SK-N-SH (cell line): ENCODE measurements at regions not wholly inside any gene's neighbourhood (a gene's known extent, or its start where the extent isn't known, plus 50 kb on each side); places are given as distances from the start of the nearest gene placed in this dataset.

Source experiments
- CTCF ChIA-PET: fragments of 300-600, 350-600 bp; formaldehyde crosslinking; extraction: SDS; loops from one replicate; lab custom pipeline; 2021; lab: Yijun Ruan, JAX
- POLR2A ChIA-PET: fragments of 350-600 bp; sonication (Branson Sonifier 250); formaldehyde crosslinking; extraction: SDS; loops from one replicate; lab custom pipeline; 2020; ENCODE audit warnings: antibody characterized with exemption, inconsistent platforms; lab: Yijun Ruan, JAX
- DNase-seq: peaks from one replicate; pipeline ENCODE4 v3.0.0; 2012
- H2AFZ ChIP-seq: fragments of 200-600 bp; sonication (generic); 2 replicates; pipeline ENCODE4 v1.8.1; 2016; ENCODE audit warnings: antibody characterized with exemption, mild to moderate bottlenecking, low read depth
- H3F3A ChIP-seq: fragments of 200-600 bp; sonication (generic); replicated peaks from 2 replicates; pipeline ENCODE3; 2016; ENCODE audit warnings: antibody characterized with exemption, mild to moderate bottlenecking; ENCODE audit not compliant: insufficient read depth
- H3K27ac ChIP-seq, 2 experiments: fragments of 200-500 bp in 1 of 2; fragments of 200-600 bp in 1 of 2; sonication (Bioruptor generic) in 1 of 2; sonication (generic), shearing (Covaris generic) in 1 of 2; 2 replicates each; pipeline versions ENCODE4 v1.5.1 to v1.6.1; 2014 to 2016; ENCODE audit warnings: low read depth in 2 of 2, inconsistent platforms in 1 of 2, low read length in 1 of 2, mild to moderate bottlenecking in 1 of 2, mixed read lengths in 1 of 2
- H3K27me3 ChIP-seq: fragments of 200-600 bp; sonication (generic), shearing (Covaris generic); 2 replicates; pipeline ENCODE4 v1.6.1; 2016; ENCODE audit warnings: mixed run types; ENCODE audit not compliant: insufficient read depth
- H3K36me3 ChIP-seq, 2 experiments: fragments of 200-500 bp in 1 of 2; fragments of 200-600 bp in 1 of 2; sonication (Bioruptor generic) in 1 of 2; sonication (generic) in 1 of 2; replicated peaks in 1 of 2; 2 replicates each; pipeline versions ENCODE3 to v1.5.1; 2014 to 2016; ENCODE audit warnings: low read length in 1 of 2, mild to moderate bottlenecking in 1 of 2; ENCODE audit not compliant: insufficient read depth in 2 of 2, control insufficient read depth in 1 of 2
- H3K4me1 ChIP-seq, 2 experiments: fragments of 200-500 bp in 1 of 2; fragments of 200-600 bp in 1 of 2; sonication (Bioruptor generic) in 1 of 2; sonication (generic), shearing (Covaris generic) in 1 of 2; 2 replicates each; pipeline versions ENCODE4 v1.5.1 to v1.6.1; 2014 to 2016; ENCODE audit warnings: low read depth in 1 of 2, low read length in 1 of 2, mixed run types in 1 of 2; ENCODE audit not compliant: insufficient read depth in 2 of 2, control insufficient read depth in 1 of 2
- H3K4me2 ChIP-seq: fragments of 200-600 bp; sonication (generic), shearing (Covaris generic); 2 replicates; pipeline ENCODE4 v1.6.1; 2017; ENCODE audit warnings: mixed run types
- H3K4me3 ChIP-seq, 2 experiments: fragments of 200-500 bp in 1 of 2; fragments of 200-600 bp in 1 of 2; sonication (Bioruptor generic) in 1 of 2; sonication (generic), shearing (Covaris generic) in 1 of 2; 2 replicates each; pipeline versions ENCODE4 v1.5.1 to v1.8.1; 2014 to 2016; ENCODE audit warnings: low read depth in 2 of 2, inconsistent platforms in 1 of 2, low read length in 1 of 2, mild to moderate bottlenecking in 1 of 2, mixed read lengths in 1 of 2, moderate library complexity in 1 of 2
- H3K79me2 ChIP-seq: fragments of 200-600 bp; sonication (generic); 2 replicates; pipeline ENCODE4 v1.8.1; 2017; ENCODE audit warnings: mild to moderate bottlenecking; ENCODE audit not compliant: insufficient read depth
- H3K9ac ChIP-seq: fragments of 200-600 bp; sonication (generic); 2 replicates; pipeline ENCODE4 v1.6.1; 2017; ENCODE audit warnings: mixed run types
- H3K9me2 ChIP-seq: fragments of 200-600 bp; sonication (generic); 2 replicates; pipeline ENCODE4 v1.6.1; 2017; ENCODE audit warnings: mixed run types
- H3K9me3 ChIP-seq: fragments of 200-600 bp; sonication (generic); 2 replicates; pipeline ENCODE4 v1.6.1; 2017; ENCODE audit warnings: mixed run types, mild to moderate bottlenecking, moderate library complexity
- H4K20me1 ChIP-seq: fragments of 200-600 bp; sonication (generic); 2 replicates; pipeline ENCODE4 v1.6.1; 2017; ENCODE audit warnings: mild to moderate bottlenecking, mixed run types; ENCODE audit not compliant: insufficient read depth
- CHD2 ChIP-seq: fragments of 150-350 bp; IDR thresholded peaks from 2 replicates; pipeline ENCODE4 v1.6.1; 2018; ENCODE audit warnings: low read length; ENCODE audit not compliant: partially characterized antibody
- CTCF ChIP-seq: fragments of 200-600 bp; sonication (generic); IDR thresholded peaks from 2 replicates; pipeline ENCODE4 v1.6.1; 2017; ENCODE audit warnings: antibody characterized with exemption, mild to moderate bottlenecking, moderate library complexity
- ELF1 ChIP-seq: IDR thresholded peaks from 2 replicates; pipeline ENCODE4 v1.4.0; 2012
- EP300 ChIP-seq, 2 experiments: IDR thresholded peaks; 2 replicates each; pipeline versions ENCODE4 v1.4.0 to v1.6.1; 2012; ENCODE audit warnings: borderline replicate concordance in 1 of 2, low read depth in 1 of 2, low read length in 1 of 2
- GABPA ChIP-seq: IDR thresholded peaks from 2 replicates; pipeline ENCODE4 v1.4.0; 2012; ENCODE audit warnings: low read depth, mild to moderate bottlenecking
- GATA2 ChIP-seq: sonication (generic); formaldehyde crosslinking; IDR thresholded peaks from 2 replicates; pipeline ENCODE4 v1.5.0; 2020; ENCODE audit warnings: mild to moderate bottlenecking, missing genetic modification reagents
- JUND ChIP-seq: IDR thresholded peaks from 2 replicates; pipeline ENCODE4 v1.4.0; 2012
- MAX ChIP-seq: IDR thresholded peaks from 2 replicates; pipeline ENCODE4 v1.4.0; 2012; ENCODE audit warnings: low read depth
- MXI1 ChIP-seq: IDR thresholded peaks from 2 replicates; pipeline ENCODE4 v1.6.1; 2012; ENCODE audit warnings: mild to moderate bottlenecking, low read depth, low read length, improper control_type of control experiment
- POLR2AphosphoS5 ChIP-seq: IDR thresholded peaks from 2 replicates; pipeline ENCODE4 v1.6.1; 2012; ENCODE audit warnings: low read depth, low read length
- RAD21 ChIP-seq: IDR thresholded peaks from 2 replicates; pipeline ENCODE4 v1.6.1; 2012; ENCODE audit warnings: mild to moderate bottlenecking, low read length
- RFX5 ChIP-seq: IDR thresholded peaks from 2 replicates; pipeline ENCODE4 v1.6.1; 2012; ENCODE audit warnings: mild to moderate bottlenecking, improper control_type of control experiment, low read length
- RXRA ChIP-seq: IDR thresholded peaks from 2 replicates; pipeline ENCODE4 v1.4.0; 2012; ENCODE audit warnings: low read depth, mild to moderate bottlenecking, borderline replicate concordance
- SMC3 ChIP-seq: IDR thresholded peaks from 2 replicates; pipeline ENCODE4 v1.6.1; 2012; ENCODE audit warnings: low read depth, low read length, improper control_type of control experiment
- TEAD4 ChIP-seq: IDR thresholded peaks from 2 replicates; pipeline ENCODE4 v1.4.0; 2012; ENCODE audit warnings: mild to moderate bottlenecking, borderline replicate concordance; ENCODE audit not compliant: insufficient read depth
- USF1 ChIP-seq: IDR thresholded peaks from 2 replicates; pipeline ENCODE4 v1.4.0; 2012; ENCODE audit warnings: low read depth, borderline replicate concordance
- USF2 ChIP-seq: fragments of 150-350 bp; IDR thresholded peaks from 2 replicates; pipeline ENCODE4 v1.6.1; 2017; ENCODE audit warnings: antibody characterized with exemption, low read length, low read depth, borderline replicate concordance
- YY1 ChIP-seq: IDR thresholded peaks from 2 replicates; pipeline ENCODE4 v1.4.0; 2012; ENCODE audit warnings: low read depth, mild to moderate bottlenecking
- ZBTB33 ChIP-seq: IDR thresholded peaks from 2 replicates; pipeline ENCODE4 v1.4.0; 2012; ENCODE audit warnings: low read depth, borderline replicate concordance
- WGBS: methylation state at CpG from one replicate; pipeline ENCODE4 v1.1.6; 2017; ENCODE audit warnings: low lambda C conversion rate; 5-methylcytosine and 5-hydroxymethylcytosine counted together

- ChIA-PET POLR2A (no interaction called here), CTCF (no interaction called here)
- no peaks in the 10 kb centered on the region for H3K4me1 ChIP-seq
- no peaks in the 10 kb centered on the region for H3K9me3 ChIP-seq
- no peak overlapping the region for H2AFZ ChIP-seq
- H3K9me2 ChIP-seq: no peaks in the 10 kb centered on the region
- H3F3A ChIP-seq: no peaks in the 10 kb centered on the region
- TF ChIP-seq CHD2: no peak
- no peak for TF ChIP-seq YY1
- TF ChIP-seq GATA2 (CRISPR knock-in tag): no peak
- no peak for TF ChIP-seq SMC3
- TF ChIP-seq RXRA: no peak
- no peak for TF ChIP-seq ZBTB33
- no peak for TF ChIP-seq ELF1
- no peak for TF ChIP-seq JUND
- no peak for TF ChIP-seq RAD21
- TF ChIP-seq MXI1: no peak
- H4K20me1 ChIP-seq: no peaks in the 10 kb centered on the region
- no peak overlapping the region for H3K9ac ChIP-seq
- no peak overlapping the region for H3K27ac ChIP-seq
- no peak overlapping the region for H3K4me2 ChIP-seq
- no peaks in the 10 kb centered on the region; the same call in 1 of the 2 replicates for H3K27me3 ChIP-seq
- H3K36me3 ChIP-seq: no peaks in the 10 kb centered on the region
- no peak for DNase-seq
- H3K4me3 ChIP-seq: no peak overlapping the region
- H3K79me2 ChIP-seq: no peaks in the 10 kb centered on the region
- WGBS: 4% methylated on average over 1 of the region's 1 CpG
These were observed 149.7 kb upstream of the ADCY2 start for GRCh38 chr5:7246287-7246686.

GRCh38 chr5:7250004-7250403 is 145.9 kb upstream of the ADCY2 start:
- Histone ChIP-seq H3F3A (no peaks in the 10 kb centered on the region), H3K9me2 (no peaks in the 10 kb centered on the region), H3K27me3 (no peaks in the 10 kb centered on the region; the same call in 1 of the 2 replicates), H2AFZ (no peak overlapping the region), H3K4me1 (no peaks in the 10 kb centered on the region), H3K4me3 (no peak overlapping the region), H3K9ac (no peak overlapping the region), H3K27ac (no peak overlapping the region), H4K20me1 (no peaks in the 10 kb centered on the region), H3K9me3 (no peaks in the 10 kb centered on the region), H3K36me3 (no peaks in the 10 kb centered on the region), H3K4me2 (no peak overlapping the region), H3K79me2 (no peaks in the 10 kb centered on the region)
- CTCF ChIA-PET: interaction anchor here (1.4 kb wide), 1 partner anchor 11 kb away, joined by 4 read pairs; no protein-coding TSS in a partner anchor
- POLR2A ChIA-PET: no interaction called here
- TF ChIP-seq POLR2AphosphoS5: no peak
- no peak for TF ChIP-seq GATA2 (CRISPR knock-in tag)
- TF ChIP-seq EP300 (IDR thresholded peaks at IDR 0.05; ENCODE audit: borderline replicate concordance in 1 of 2, low read depth in 1 of 2, low read length in 1 of 2): no peak
- no peak for TF ChIP-seq JUND
- no peak for TF ChIP-seq USF2
- no peak for TF ChIP-seq USF1
- TF ChIP-seq MAX: no peak
- no peak for TF ChIP-seq TEAD4
- TF ChIP-seq GABPA: no peak
- TF ChIP-seq RFX5: no peak
- no peak for TF ChIP-seq RXRA
- no peak for TF ChIP-seq CTCF
- 0% methylated on average over 2 of the region's 2 CpGs for WGBS
- DNase-seq: no peak
